ENCODE measurements at regions not wholly inside any gene's neighbourhood (a gene's known extent, or its start where the extent isn't known, plus 50 kb on each side); places are given as distances from the start of the nearest gene placed in this dataset.

DNA sequence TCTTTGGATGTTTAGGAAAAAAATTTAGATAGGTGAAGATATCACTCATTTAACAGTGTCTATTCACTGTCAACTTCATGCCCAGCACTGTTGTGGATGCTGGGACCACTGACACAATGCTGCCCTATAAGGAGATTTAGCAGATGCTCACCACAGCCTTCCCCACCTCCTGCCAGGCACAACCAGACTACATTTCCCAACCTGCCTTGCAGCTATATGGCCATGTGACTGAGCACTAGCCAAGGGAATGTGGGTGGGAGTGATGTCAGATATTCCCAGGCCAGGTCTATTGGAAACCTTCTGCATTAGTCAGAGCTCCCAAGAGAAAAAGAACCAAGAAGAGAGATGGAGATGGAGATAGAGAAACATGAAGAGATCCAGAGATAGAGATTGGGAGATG, 302.6 kb upstream of the TAS2R1 start:
- no peak overlapping the region for H3K4me3 ChIP-seq (ENCODE audit: low read depth, low read length)
- peak; percentile 47 for DNase-seq (ENCODE audit: low read depth, low spot score)
- in situ Hi-C loops (cut with HindIII; ENCODE audit: low sequenced_read_pairs) = no loop called here
- TF ChIP-seq, protein P1, sequence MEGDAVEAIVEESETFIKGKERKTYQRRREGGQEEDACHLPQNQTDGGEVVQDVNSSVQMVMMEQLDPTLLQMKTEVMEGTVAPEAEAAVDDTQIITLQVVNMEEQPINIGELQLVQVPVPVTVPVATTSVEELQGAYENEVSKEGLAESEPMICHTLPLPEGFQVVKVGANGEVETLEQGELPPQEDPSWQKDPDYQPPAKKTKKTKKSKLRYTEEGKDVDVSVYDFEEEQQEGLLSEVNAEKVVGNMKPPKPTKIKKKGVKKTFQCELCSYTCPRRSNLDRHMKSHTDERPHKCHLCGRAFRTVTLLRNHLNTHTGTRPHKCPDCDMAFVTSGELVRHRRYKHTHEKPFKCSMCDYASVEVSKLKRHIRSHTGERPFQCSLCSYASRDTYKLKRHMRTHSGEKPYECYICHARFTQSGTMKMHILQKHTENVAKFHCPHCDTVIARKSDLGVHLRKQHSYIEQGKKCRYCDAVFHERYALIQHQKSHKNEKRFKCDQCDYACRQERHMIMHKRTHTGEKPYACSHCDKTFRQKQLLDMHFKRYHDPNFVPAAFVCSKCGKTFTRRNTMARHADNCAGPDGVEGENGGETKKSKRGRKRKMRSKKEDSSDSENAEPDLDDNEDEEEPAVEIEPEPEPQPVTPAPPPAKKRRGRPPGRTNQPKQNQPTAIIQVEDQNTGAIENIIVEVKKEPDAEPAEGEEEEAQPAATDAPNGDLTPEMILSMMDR (IDR thresholded peaks at IDR 0.05; ENCODE audit: low read depth, low read length) = no peak

DNA sequence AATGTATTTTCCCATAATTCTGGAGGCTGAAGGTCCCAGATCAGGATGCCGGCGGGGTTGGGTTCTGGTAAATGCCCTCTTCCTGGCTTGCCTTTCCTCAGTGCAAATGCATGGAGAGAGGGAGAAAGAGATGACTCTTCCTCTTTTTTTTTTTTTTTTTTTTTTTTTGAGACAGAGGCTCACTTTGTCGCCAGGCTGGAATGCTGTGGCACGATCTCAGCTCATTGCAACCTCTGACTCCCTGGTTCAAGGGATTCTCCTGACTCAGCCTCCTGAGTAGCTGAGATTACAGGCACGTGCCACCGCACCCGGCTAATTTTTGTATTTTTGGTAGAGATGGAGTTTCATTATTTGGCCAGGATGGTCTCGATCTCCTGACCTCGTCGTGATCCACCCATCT, 300.0 kb upstream of the TAS2R1 start:
- in situ Hi-C loops (cut with HindIII; ENCODE audit: low sequenced_read_pairs) = no loop called here
- H3K4me3 ChIP-seq (ENCODE audit: low read depth, low read length) = no peak overlapping the region
- no peak for DNase-seq (ENCODE audit: low read depth, low spot score)
- TF ChIP-seq, protein P1 (IDR thresholded peaks at IDR 0.05; ENCODE audit: low read depth, low read length) = no peak

DNA sequence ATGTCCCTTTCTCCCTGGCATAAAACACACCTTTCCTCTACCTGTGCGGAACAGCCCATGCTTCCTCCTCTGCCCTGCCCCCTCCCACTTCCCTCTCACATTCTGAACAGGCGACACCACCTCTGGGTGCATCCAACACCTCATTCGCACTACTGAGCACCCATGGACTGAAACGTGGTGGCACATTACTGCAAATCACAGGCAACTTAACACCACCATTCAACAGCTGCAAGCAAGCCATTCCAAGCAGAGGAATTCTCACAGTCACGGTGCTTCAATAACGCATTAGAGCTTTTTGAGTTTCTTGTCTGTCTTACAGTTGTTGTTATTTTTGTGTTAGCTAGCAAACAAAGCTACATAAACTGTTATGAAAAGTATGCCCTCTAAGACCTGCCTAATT, 298.2 kb upstream of the TAS2R1 start:
- TF ChIP-seq, protein P1 (IDR thresholded peaks at IDR 0.05; ENCODE audit: low read depth, low read length) = no peak

DNA sequence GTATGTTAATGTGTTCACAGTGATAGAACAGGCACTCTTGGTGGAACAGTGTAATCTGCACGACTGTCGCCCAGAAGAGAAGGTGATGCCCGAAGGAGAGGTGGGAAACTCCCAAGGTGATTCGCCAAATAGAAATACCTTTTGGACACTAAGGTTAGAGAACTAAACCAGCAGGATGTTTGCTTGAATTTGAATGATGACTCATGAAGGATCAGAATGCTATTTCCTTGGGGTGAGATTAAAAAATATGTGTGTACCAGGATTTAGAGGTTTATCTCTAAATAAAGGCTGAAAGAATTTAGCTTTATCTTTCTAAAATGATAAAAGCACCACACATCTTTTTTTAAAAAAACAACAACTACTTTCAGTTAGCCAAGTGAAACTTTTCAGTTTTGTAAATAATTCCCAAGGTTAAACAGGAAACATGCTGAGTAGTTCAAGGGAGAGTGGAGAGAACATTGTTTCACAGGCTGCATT, 297.4 kb upstream of the TAS2R1 start:
- peak; percentile 46 for DNase-seq (ENCODE audit: low read depth, low spot score)
- no peak overlapping the region for H3K4me3 ChIP-seq (ENCODE audit: low read depth, low read length)
- TF ChIP-seq, protein P1 (IDR thresholded peaks at IDR 0.05; ENCODE audit: low read depth, low read length) = no peak
- in situ Hi-C loops (cut with HindIII; ENCODE audit: low sequenced_read_pairs) = no loop called here

More for the DNA sequence above, 298.2 kb upstream of the TAS2R1 start:
- no peak for DNase-seq (ENCODE audit: low read depth, low spot score)
- in situ Hi-C loops (cut with HindIII; ENCODE audit: low sequenced_read_pairs) = no loop called here
- no peak overlapping the region for H3K4me3 ChIP-seq (ENCODE audit: low read depth, low read length)

DNA sequence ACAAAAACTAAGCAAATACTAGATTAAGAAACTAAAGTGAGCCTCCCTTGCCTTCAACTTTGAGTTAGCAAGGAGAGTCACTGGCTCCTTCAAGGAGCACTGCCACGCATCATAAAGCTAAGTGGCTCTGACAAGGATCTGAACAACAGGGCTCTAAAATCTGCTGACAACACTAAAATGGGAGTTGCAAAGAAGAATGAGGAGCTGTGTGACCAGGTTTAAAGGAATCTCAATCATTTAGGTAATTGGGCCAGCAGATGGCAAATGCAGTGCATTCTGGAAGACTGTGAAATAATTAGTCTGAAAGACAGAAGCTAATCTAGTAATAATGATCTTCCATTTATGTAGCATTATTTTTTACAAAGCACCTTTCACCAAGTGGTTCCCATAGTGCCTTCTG, 297.0 kb upstream of the TAS2R1 start:
- TF ChIP-seq, protein P1 (IDR thresholded peaks at IDR 0.05; ENCODE audit: low read depth, low read length) = no peak
- peak; percentile 37 for DNase-seq (ENCODE audit: low read depth, low spot score)
- in situ Hi-C loops (cut with HindIII; ENCODE audit: low sequenced_read_pairs) = no loop called here
- H3K4me3 ChIP-seq (ENCODE audit: low read depth, low read length) = no peak overlapping the region

DNA sequence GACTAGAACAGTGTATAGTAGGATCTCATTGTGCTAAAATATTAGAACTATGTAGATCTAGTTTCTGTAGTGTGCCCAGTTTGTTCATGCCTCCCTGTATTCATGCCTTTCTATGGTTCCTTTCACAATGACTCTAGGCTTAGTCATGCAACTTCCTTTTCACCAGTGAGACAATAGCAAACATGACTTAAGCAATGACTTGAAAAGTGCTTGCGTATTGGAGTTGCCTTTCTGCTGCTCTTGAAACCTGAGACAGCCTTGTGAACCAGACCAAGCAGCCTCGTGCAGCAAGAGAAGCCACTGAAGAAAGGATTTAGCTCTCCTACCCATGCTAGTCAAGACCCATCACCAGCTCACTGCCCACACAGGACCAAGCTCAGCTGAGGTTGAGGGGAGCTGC, 294.5 kb upstream of the TAS2R1 start:
- DNase-seq (ENCODE audit: low read depth, low spot score) = peak; percentile 96

More for the DNA sequence above, 294.5 kb upstream of the TAS2R1 start:
- H3K4me3 ChIP-seq (ENCODE audit: low read depth, low read length) = no peak overlapping the region
- in situ Hi-C loops (cut with HindIII; ENCODE audit: low sequenced_read_pairs) = no loop called here
- TF ChIP-seq, protein P1 (IDR thresholded peaks at IDR 0.05; ENCODE audit: low read depth, low read length) = no peak

Data from astrocyte of the spinal cord (primary cell).